ENCODE measurements at regions not wholly inside any gene's neighbourhood (a gene's known extent, or its start where the extent isn't known, plus 50 kb on each side); places are given as distances from the start of the nearest gene placed in this dataset.

DNA sequence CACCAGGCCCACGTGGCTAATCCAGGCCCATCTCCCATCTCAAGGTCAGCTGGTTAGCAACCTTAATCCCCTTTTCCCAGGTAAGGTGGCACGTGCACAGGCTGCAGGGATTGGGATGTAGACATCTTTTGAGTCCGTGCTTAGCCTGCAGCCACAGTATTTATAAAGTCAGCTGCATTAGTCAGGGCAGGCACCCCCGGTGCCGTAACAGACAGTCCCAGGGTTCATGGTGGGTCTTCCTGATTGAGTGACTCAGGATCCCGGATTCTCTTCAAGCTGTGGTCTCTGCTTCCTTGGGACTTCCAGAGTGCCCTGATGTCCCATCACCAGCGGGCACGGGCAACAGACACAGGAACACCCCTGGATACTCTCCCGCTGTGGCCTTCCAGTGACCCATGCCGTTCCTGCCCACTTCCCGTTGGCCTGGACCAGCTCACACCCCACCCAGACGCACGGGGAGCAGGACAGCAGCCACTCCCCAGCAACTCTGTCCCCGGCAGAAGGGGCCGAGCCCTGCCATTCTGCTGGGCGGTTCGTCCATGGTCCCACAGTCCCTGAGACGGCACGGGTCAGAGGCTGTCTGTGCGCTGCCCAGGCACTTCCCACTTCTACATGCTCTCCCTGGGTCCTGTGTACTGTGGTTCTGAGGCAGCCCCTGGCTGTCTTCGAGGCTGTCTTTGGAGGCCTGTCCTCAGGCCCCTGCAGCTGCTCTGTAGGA is 248.6 kb upstream of the GSE1 start:
- TF ChIP-seq, protein P1, sequence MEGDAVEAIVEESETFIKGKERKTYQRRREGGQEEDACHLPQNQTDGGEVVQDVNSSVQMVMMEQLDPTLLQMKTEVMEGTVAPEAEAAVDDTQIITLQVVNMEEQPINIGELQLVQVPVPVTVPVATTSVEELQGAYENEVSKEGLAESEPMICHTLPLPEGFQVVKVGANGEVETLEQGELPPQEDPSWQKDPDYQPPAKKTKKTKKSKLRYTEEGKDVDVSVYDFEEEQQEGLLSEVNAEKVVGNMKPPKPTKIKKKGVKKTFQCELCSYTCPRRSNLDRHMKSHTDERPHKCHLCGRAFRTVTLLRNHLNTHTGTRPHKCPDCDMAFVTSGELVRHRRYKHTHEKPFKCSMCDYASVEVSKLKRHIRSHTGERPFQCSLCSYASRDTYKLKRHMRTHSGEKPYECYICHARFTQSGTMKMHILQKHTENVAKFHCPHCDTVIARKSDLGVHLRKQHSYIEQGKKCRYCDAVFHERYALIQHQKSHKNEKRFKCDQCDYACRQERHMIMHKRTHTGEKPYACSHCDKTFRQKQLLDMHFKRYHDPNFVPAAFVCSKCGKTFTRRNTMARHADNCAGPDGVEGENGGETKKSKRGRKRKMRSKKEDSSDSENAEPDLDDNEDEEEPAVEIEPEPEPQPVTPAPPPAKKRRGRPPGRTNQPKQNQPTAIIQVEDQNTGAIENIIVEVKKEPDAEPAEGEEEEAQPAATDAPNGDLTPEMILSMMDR (IDR thresholded peaks at IDR 0.05) = no peak
- no peak for TF ChIP-seq POLR2A (IDR thresholded peaks at IDR 0.05)

All from heart left ventricle (tissue), 13 donors.